HG03175 (cell line): ENCODE measurements at regions not wholly inside any gene's neighbourhood (a gene's known extent, or its start where the extent isn't known, plus 50 kb on each side); places are given as distances from the start of the nearest gene placed in this dataset.
"Not testable (repeated sequence)": the region's sequence is repeated elsewhere in the genome, so short reads cannot be mapped to it uniquely, and the experiment has no call there.

Source experiments
- ATAC-seq: cut with Tn5 transposase; IDR thresholded peaks from one replicate; pipeline ENCODE4 v1.9.1; 2021; ENCODE audit warnings: mild to moderate bottlenecking, moderate library complexity; ENCODE audit not compliant: unreplicated experiment

DNA sequence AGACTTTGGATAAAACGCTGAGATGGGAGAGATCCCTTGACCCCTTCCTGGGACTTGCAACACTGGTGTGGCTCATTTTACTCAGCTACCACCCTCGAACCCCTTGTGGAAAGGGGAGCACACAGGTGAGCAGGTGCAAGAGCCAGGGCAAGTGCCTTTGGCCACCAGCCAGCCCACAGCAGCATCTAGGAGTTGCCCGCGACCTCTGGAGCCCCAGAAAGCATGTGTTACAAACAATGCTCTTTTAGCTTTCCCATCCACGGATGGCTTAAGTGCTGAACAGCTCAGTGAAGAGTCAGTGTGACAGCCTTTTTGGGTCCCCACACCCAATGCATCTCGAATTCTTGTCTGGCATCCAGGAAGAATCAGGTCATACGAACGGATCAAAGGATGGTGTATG lies 197.8 kb downstream of the MEMO1 start:
- ATAC-seq: no peak

DNA sequence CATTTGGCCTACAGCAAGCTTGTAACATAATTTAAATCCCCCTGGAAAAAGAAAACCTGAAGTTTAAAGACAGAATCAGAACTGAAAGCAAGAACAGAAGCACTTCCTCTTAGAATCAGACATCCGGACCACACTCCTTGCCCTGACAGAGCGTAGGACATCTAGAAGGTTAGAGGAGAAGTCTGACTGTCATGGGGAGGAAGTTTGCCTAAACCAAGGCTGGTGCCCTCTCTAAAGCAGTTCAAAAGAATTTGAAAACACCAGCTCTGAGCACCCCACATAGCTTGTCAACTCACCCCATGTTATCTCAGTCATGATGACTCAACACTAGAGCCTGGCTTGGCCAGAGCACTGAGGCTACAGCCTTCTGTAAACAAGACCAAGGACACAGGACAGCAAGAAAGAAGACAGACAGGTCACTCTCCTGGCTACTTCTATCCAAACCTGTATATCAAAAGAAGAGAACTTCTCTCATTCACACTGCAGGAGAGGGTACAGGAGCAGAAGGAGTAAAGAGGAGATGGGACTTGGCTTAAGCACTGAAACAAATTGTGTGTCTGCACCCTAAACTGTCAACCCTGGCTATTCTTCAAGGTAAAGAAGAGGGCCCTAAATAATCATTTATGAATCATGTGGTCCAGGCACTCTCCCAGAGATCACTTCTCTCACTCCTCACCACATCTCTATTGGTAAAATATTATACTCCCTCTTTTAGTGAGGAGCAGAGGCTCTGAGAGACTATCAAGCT lies 198.6 kb downstream of the MEMO1 start:
- peak; percentile 98 for ATAC-seq

DNA sequence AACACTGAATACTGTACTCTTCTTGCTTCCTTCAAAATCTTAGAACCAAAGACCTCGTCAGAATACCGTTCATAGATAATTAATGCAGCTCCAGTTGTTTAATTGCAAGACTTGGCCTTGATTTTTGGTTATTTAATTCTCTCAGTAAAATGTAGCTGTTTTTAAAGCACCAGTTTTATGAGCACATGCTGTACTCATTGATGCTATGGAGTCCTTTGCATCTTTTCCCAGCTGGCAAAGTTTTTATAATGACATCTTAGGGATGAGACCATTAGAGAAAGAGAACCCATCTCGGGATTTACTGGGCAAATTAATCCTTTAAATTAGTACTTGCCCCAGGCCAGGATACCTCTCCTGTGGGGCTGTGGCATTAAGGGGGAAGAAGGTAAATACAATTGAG lies 199.3 kb downstream of the MEMO1 start:
- ATAC-seq: no peak

DNA sequence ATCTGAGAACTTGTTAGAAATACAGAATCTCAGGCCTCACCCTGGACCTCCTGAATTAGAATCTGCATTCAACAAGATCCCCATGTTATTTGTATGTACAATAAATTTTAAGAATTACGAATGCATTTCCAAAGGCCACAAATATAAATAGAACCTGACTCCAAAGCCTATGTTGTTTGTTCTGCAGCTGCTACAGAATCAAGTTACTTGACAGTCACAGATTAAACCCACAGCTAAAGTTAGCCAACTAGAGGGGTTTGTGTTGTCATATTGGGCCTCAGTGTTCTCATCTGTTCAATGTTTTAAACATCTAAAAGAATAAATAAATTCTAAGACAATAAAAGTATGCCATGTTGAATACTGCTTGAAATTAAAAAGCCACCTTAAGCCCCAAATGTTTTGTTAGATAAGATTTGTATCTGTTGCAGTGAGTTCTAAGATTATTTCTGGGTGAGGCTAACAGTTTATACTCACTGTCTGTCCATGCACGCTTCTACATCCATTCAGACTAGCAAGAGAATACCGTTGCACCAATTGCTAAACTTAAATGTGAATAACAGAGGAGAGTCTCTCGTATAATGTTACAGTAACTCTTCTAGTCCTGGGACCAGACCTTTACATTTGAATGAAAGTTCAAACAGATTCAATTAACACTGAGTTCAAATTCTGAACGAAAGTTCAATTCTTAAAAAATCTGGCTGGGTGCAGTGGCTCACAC lies 200.4 kb downstream of the MEMO1 start:
- no peak for ATAC-seq

DNA sequence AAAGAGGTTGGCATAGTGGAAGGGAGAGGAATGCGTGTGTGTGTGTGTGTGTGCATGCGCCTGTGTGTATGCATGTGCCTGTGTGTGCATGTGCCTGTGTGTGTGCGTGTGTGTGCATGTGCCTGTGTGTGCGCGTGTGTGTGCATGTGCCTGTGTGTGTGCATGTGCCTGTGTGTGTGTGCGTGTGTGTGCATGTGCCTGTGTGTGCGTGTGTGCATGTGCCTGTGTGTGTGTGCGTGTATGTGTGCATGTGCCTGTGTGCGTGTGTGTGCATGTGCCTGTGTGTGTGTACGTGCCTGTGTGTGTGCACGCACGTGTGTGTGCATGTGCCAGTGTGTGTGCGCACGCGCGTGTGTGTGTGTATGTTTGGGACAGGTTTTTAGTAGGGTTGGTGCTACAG lies 205.1 kb downstream of the MEMO1 start:
- ATAC-seq: no peak

DNA sequence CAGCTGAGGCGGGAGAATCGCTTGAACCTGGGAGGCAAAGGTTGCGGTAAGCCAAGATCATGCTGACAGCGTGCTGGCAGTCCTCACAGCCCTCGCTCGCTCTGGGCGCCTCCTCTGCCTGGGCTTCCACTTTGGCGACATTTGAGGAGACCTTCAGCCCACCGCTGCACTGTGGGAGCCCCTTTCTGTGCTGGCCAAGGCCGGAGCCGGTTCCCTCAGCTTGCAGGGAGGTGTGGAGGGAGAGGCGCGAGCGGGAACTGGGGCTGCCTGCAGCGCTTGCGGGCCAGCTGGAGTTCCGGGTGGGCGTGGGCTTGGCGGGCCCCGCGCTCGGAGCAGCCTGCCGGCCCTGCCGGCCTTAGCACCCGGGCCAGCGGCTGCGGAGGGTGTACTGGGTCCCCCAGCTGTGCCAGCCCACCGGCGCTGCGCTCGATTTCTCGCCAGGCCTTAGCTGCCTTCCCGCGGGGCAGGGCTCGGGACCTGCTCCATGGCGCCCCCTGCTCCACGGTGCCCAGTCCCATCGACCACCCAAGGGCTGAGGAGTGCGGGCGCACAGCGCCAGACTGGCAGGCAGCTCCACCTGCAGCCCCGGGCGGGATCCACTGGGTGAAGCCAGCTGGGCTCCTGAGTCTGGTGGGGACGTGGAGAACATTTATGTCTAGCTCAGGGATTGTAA lies 207.2 kb downstream of the MEMO1 start:
- ATAC-seq: not testable (repeated sequence)

DNA sequence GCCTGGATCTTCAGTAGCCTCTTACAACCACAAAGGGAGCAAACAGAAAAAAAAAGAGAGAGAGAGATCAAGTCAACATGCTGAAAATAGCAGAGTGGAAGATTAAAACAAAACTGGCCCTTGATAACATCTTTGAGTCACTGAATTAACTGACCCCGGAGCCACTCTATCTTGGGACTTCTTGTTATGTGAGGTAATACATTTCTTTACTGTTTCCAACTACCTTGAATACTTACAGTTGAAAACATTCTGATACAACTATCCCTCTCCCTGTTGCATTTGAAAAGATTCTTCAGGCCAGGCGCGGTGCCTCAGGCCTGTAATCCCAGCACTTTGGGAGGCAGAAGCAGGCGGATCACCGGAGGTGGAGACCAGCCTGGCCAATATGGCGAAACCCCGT lies 208.1 kb downstream of the MEMO1 start:
- ATAC-seq: no peak

DNA sequence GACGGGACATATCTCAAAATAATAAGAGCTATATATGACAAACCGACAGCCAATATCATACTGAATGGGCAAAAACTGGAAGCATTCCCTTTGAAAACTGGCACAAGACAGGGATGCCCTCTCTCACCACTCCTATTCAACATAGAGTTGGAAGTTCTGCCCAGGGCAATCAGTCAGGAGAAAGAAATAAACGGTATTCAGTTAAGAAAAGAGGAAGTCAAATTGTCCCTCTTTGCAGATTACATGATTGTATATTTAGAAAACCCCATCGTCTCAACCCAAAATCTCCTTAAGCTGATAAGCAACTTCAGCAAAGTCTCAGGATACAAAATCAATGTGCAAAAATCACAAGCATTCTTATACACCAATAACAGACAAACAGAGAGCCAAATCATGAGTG lies 211.5 kb downstream of the MEMO1 start:
- ATAC-seq: not testable (repeated sequence)

DNA sequence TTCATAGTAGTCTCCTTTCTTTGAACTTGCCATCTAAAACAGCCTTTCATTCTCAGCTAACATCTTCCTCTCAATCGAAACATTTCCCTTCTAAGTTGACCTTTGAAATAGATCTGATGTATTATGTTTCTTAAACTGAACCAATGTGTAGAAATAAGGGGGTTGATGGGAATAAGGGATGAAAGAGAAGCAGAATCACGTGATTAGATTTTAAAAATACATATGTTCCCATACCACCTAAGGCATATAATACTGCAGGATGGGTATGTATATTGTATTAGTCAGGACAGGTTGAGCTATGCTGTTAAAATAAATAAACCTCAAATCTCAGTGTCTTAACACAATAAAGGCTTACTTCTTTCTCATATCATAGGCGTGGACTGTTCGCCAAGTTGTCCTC lies 207.5 kb upstream of the SRD5A2 start:
- ATAC-seq: no peak

DNA sequence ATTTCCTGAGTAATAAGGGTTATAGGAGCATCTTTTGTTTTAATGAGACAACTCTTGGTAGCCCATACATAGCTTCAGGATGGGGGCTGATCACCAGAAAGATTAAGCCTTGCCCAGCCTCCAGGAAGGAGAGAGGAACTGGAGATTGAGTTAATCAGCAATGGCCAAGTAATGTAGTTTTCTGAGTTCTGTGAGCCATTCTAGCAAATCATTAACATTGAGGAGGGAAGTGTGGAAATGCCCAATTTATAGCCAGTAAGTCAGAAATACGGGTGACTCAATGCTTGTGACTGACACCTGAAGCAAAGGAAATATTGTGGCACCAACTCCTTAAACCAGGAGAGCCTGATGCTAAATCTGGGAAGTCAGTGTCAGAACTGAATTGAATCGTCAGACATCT lies 205.1 kb upstream of the SRD5A2 start:
- ATAC-seq: peak; percentile 78

DNA sequence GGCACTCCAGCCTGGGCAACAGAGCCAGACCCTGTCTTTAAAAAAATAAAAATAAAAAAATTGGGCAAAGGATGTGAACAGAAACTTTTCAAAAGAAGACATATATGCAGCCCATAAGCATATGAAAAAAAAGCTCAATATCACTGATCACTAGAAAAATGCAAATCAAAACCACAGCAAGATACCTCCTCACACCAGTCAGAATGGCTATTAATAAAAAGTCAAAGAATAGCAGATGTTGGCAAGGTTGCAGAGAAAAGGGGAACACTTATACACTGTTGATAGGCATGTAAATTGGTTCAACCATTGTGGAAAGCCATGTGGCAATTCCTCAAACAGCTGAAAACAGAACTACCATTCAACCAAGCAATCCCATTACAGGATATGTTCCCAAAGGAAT lies 204.1 kb upstream of the SRD5A2 start:
- ATAC-seq: peak; percentile 53

DNA sequence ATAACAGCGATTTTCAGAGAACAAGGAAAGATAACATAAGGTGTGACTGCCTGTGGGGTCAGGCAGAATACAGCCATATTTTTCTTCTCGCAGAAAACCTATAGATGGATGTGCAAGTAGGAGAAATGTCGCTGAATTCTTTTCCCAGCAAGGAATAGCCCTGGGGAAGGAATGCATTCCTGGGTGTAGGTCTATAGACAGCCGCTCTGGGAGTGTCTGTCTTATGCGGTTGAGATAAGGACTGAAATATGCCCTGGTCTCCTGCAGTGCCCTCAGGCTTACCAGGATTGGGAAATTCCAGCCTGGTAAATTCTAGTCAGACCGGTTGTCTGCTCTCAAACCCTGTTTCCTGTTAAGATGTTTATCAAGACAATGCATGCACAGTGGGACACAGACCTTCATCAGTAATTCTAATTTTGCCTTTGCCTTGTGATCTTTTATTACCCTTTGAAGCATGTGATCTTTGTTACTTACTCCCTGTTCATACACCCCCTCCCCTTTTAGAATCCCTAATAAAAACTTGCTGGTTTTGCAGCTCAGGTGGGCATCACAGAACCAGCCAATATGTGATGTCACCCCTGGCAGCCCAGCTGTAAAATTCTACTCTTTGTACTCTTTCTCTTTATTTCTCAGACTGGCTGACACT lies 202.8 kb upstream of the SRD5A2 start:
- ATAC-seq: not testable (repeated sequence)

DNA sequence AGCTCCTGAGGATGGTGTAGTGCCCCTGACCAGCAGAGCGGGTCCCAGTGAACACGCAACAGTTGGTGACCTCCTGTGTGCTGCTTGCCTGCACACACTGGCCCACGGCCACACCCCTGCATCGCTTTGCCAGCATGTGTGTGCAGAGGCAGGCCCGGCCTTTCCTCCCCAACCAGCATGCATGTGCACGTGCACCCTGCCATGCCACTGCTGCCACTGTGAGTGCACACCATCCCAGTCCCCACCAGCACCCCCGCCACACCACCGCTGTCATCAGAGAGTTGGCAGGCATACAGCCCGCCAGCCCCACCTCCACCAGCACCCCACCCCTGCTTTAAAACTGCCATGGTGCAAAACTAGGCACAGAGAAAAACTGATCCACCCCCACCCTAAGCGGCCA lies 197.4 kb upstream of the SRD5A2 start:
- ATAC-seq: no peak

DNA sequence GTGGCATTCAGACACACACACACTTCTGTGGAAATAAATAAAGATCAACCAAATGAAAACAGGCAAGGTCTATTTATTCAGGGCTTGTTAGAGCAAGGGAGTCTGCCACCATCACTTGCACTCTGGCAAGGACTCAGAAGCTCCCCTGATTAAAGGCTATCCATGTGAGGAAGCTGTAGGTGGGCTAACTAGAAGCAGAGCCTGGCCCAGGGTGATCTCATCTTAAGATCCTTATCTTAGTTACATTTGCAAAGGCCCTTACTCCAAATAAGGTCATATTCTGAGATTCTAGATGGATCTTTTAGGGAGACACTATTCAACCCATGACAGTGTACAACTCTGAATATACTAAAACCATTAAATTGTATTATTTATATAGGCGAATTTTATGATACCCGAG lies 190.0 kb upstream of the SRD5A2 start:
- no peak for ATAC-seq

DNA sequence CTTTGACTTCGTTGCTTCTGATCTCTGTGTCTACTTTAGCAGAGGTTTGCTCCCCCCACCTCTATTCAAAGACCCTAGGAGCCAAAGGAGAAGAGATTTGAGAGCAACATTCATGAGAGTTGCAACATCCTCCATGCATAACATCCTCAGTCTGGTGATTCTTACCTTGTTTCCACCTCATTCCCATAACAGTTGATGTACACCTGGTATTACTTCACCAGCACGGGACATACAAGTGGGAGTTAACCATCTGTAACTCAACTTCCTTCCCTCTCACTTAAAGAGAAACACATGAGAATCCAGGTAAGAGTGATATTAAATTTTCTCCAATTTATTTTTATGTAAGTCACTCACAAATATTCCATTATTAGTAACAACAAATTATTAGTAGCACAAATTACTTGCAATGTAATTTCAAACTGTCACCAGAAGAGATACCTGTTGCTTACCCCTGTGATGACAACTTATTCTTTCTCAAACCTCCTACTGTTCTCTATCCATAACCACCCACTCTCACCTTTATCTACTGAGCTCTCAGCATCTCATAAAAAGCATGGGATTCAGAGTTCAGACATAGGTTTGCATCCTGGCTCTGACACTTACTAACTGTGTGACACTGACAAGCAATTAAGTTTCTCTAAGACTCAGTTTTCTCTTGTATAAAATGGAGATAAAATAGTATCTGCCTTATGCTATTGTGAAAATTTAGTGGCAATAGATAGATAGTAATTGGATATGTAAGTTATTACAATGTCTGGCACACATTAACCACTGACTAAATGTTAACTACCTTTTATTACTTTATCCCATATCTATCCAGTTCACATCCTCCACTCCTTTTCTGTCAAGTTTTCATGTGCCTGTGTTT lies 184.6 kb upstream of the SRD5A2 start:
- no peak for ATAC-seq

DNA sequence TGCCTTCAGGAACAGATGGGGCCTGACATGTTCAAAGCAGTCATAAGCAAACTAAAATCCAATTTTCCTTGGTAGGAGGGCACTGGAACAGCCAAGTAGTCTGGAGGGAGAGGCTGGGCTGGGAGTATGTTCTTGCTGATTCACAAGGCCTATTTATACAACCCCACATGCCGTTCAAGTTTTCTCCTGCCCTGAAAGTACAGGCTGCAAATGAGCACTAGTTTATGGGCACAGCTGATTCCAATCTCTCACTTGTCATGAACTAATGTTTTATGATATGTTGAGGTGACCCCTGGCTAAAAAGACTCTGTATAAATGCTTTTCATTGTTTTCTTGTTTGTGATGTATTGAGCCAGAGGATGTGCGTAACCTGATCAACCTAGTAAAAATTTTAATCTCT lies 183.4 kb upstream of the SRD5A2 start:
- ATAC-seq: no peak

DNA sequence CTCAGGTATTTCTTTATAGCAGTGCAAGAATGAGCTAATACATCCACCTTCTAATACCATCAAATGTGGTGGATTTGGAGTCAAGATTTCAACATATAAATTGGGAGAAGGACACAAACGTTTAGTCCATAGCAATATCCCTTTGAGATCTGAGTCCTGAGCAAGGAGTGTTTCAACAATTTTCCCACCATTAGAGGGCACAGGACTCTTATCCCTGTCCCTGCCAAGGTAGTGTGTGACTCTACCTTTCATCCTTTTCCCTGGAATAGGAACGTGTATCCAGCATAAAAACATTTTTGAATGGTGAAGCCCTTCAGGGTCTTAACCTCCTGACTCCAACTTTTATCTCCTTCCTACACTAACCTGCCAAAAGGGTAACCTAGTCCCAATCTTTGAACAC lies 181.3 kb upstream of the SRD5A2 start:
- no peak for ATAC-seq

DNA sequence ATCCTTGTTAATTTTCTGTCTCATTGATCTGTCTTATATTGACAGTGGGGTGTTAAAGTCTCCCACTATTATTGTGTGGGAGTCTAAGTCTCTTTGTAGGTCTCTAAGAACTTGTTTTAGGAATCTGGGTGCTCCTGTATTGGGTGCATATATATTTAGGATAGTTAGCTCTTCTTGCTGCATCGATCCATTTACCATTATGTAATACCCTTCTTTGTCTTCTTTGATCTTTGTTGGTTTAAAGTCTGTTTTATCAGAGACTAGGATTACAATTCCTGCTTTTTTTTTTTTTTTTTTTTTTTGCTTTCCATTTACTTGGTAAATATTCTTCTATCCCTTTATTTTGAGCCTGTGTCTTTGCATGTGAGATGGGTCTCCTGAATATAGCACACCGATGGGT lies 176.6 kb upstream of the SRD5A2 start:
- not testable (repeated sequence) for ATAC-seq

DNA sequence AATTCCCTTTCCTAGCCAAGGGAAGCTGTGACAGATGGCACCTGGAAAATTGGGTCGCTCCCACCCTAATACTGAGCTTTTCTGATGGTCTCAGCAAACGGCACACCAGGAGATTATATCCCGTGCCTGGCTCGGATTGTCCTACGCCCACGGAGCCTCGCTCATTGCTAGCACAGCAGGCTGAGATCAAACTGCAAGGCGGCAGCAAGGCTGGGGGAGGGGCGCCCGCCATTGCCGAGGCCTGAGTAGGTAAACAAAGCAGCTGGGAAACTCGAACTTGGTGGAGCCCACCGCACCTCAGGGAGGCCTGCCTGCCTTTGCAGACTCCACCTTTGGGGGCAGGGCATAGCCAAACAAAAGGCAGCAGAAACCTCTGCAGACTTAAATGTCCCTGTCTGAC lies 168.0 kb upstream of the SRD5A2 start:
- not testable (repeated sequence) for ATAC-seq

DNA sequence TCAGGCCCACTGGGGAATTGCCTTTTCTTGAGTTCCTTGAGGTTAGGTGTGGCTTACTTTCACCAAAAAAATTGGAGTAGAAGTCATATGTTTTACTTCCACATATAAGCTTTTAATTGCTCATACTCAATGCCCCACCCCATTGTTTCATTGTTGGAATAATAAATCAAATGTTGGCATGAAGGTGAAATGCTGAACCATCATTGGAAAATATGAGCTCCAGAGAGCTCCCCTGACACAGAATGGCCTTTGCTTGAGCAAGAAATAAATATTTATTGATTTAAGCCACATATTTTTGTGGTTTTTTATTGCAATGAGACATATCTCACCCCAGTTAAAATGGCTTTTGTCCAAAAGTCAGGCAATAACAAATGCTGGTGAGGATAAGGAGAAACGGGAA lies 167.3 kb upstream of the SRD5A2 start:
- no peak for ATAC-seq

DNA sequence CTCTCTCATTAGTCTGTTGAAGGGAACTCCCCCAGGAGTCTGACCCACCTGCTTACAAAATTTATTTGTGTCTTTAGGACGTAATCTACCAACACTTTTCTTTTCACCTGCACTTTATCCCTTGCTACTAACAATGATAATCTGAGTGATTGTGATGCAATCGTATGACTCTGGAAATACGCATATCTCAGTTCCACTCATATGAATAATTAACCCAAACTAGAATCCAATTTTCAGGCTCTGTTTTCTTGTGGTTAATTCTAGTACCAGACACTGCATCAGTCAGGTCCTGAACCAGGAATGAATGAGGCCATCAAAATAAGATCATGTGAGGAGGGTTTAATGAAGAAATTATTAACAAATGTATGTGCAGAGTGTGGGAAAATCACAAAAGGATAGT lies 158.4 kb upstream of the SRD5A2 start:
- ATAC-seq: no peak
